Keratinocyte (primary cell): ENCODE measurements at regions not wholly inside any gene's neighbourhood (a gene's known extent, or its start where the extent isn't known, plus 50 kb on each side); places are given as distances from the start of the nearest gene placed in this dataset.

Source experiments
- DNase-seq: peaks from one replicate; pipeline ENCODE4 v3.0.0-alpha.2; 2011; ENCODE audit warnings: low read depth, missing footprints, low spot score
- FAIRE-seq: peaks from 2 replicates; lab custom pipeline; 2011; peaks lifted over from hg19 to GRCh38; lab: Jason Lieb, UNC
- H2AFZ ChIP-seq: 2 replicates; pipeline ENCODE4 v1.6.0; 2012; ENCODE audit warnings: low read length, control low read depth, inconsistent platforms; ENCODE audit not compliant: control insufficient read depth
- H3K27ac ChIP-seq: 2 replicates; pipeline ENCODE4 v1.5.1; 2011; ENCODE audit warnings: low read length; ENCODE audit not compliant: control insufficient read depth, insufficient read depth
- H3K27me3 ChIP-seq: 3 replicates; pipeline ENCODE4 v1.6.0; 2011; ENCODE audit warnings: low read length; ENCODE audit not compliant: control insufficient read depth, insufficient read depth; ENCODE audit errors: extremely low read depth
- H3K36me3 ChIP-seq, 2 experiments: 2 replicates in 1 of 2; 3 replicates in 1 of 2; pipeline ENCODE4 v1.5.1; 2011; ENCODE audit warnings: low read length in 2 of 2, mild to moderate bottlenecking in 1 of 2; ENCODE audit not compliant: control insufficient read depth in 2 of 2, insufficient read depth in 2 of 2; ENCODE audit errors: extremely low read depth in 1 of 2
- H3K4me1 ChIP-seq: 3 replicates; pipeline ENCODE4 v1.5.1; 2011; ENCODE audit warnings: low read length; ENCODE audit not compliant: control insufficient read depth, insufficient read depth; ENCODE audit errors: extremely low read depth
- H3K4me2 ChIP-seq: 3 replicates; pipeline ENCODE4 v1.6.0; 2011; ENCODE audit warnings: low read depth, low read length; ENCODE audit not compliant: control insufficient read depth, insufficient read depth; ENCODE audit errors: extremely low read depth
- H3K4me3 ChIP-seq, 3 experiments: fragments of 200-600 bp in 1 of 3; sonication (generic) in 1 of 3; 2 replicates in 2 of 3; 3 replicates in 1 of 3; pipeline ENCODE4 v1.5.1; 2011 to 2016; ENCODE audit warnings: low read length in 3 of 3, mild to moderate bottlenecking in 3 of 3, control low read depth in 2 of 3, inconsistent platforms in 1 of 3, low read depth in 1 of 3, mixed read lengths in 1 of 3, mixed run types in 1 of 3, moderate library complexity in 1 of 3; ENCODE audit not compliant: control insufficient read depth in 2 of 3, insufficient read depth in 2 of 3; ENCODE audit errors: extremely low read depth in 1 of 3
- H3K79me2 ChIP-seq: 2 replicates; pipeline ENCODE4 v1.6.0; 2012; ENCODE audit warnings: low read length; ENCODE audit not compliant: control insufficient read depth, insufficient read depth
- H3K9ac ChIP-seq: 3 replicates; pipeline ENCODE4 v1.6.0; 2011; ENCODE audit warnings: low read length; ENCODE audit not compliant: control insufficient read depth, insufficient read depth; ENCODE audit errors: extremely low read depth
- H3K9me1 ChIP-seq: 3 replicates; pipeline ENCODE4 v1.6.0; 2011; ENCODE audit warnings: low read length; ENCODE audit not compliant: control insufficient read depth, insufficient read depth; ENCODE audit errors: extremely low read depth
- H3K9me3 ChIP-seq: 2 replicates; pipeline ENCODE4 v1.5.1; 2012; ENCODE audit warnings: low read depth, low read length; ENCODE audit not compliant: control insufficient read depth
- H4K20me1 ChIP-seq: 3 replicates; pipeline ENCODE4 v1.6.0; 2011; ENCODE audit warnings: low read length; ENCODE audit not compliant: control insufficient read depth, insufficient read depth; ENCODE audit errors: extremely low read depth
- EZH2 ChIP-seq: IDR thresholded peaks from one replicate; pipeline ENCODE4 v1.6.1; 2012; ENCODE audit warnings: inconsistent platforms, mild to moderate bottlenecking, low read length, moderate library complexity
- dilution Hi-C: fragments of 300-500 bp; cut with MboI; formaldehyde crosslinking; loops from one replicate; pipeline ENCODE4 v1.7.0; 2020; ENCODE audit warnings: low sequenced_read_pairs; ENCODE audit not compliant: extremely low pct_ligation_motif_present
- TF ChIP-seq, protein P1 (sequence below), 3 experiments: IDR thresholded peaks in 1 of 3; conservative IDR thresholded peaks in 1 of 3; optimal IDR thresholded peaks in 1 of 3; 2 replicates in 2 of 3; 3 replicates in 1 of 3; pipeline versions ENCODE3 to v1.5.1; 2011; ENCODE audit warnings: low read length in 3 of 3, mild to moderate bottlenecking in 3 of 3, moderate library complexity in 2 of 3, control low read depth in 1 of 3, inconsistent platforms in 1 of 3; ENCODE audit not compliant: insufficient read depth in 2 of 3; ENCODE audit errors: extremely low read depth in 1 of 3

DNA sequence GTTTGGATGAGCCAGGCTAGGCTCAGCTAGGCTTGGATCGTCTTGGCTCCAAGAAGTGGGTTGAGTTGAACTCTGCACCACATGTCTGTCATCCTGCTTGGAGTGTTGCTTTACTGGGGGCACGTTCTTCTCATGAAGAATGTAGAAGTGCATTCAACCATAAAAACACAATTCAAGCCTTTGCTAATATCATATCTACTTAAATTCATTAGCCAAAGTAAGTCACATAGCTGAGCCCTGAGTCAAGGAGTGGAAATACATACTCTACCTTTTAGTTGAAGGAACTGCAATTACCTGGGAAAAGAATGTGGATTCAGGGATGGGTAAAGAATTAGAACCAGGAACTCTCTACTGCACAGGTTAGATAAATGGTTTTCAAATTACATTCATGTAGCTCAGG, 360.4 kb upstream of the KCNH7 start:
- Histone ChIP-seq H3K4me3 (no peak overlapping the region), H2AFZ (no peak overlapping the region), H3K4me1 (no peaks in the 10 kb centered on the region), H3K27me3 (no peaks in the 10 kb centered on the region), H3K9me1 (no peaks in the 10 kb centered on the region), H3K9ac (no peak overlapping the region), H3K4me2 (no peak overlapping the region), H3K79me2 (no peaks in the 10 kb centered on the region), H3K36me3 (no peaks in the 10 kb centered on the region), H4K20me1 (no peaks in the 10 kb centered on the region), H3K27ac (no peak overlapping the region), H3K9me3 (no peaks in the 10 kb centered on the region)
- FAIRE-seq (no peak), DNase-seq (no peak)
- dilution Hi-C loops: no loop called here
- TF ChIP-seq EZH2: no peak
- TF ChIP-seq, protein P1, sequence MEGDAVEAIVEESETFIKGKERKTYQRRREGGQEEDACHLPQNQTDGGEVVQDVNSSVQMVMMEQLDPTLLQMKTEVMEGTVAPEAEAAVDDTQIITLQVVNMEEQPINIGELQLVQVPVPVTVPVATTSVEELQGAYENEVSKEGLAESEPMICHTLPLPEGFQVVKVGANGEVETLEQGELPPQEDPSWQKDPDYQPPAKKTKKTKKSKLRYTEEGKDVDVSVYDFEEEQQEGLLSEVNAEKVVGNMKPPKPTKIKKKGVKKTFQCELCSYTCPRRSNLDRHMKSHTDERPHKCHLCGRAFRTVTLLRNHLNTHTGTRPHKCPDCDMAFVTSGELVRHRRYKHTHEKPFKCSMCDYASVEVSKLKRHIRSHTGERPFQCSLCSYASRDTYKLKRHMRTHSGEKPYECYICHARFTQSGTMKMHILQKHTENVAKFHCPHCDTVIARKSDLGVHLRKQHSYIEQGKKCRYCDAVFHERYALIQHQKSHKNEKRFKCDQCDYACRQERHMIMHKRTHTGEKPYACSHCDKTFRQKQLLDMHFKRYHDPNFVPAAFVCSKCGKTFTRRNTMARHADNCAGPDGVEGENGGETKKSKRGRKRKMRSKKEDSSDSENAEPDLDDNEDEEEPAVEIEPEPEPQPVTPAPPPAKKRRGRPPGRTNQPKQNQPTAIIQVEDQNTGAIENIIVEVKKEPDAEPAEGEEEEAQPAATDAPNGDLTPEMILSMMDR (optimal IDR thresholded peaks at IDR 0.05 in 1 of 3, IDR thresholded peaks at IDR 0.05 in 1 of 3, conservative IDR thresholded peaks at IDR 0.05 in 1 of 3; ENCODE audit: extremely low read depth in 1 of 3, insufficient read depth in 2 of 3, low read length in 3 of 3): no peak

DNA sequence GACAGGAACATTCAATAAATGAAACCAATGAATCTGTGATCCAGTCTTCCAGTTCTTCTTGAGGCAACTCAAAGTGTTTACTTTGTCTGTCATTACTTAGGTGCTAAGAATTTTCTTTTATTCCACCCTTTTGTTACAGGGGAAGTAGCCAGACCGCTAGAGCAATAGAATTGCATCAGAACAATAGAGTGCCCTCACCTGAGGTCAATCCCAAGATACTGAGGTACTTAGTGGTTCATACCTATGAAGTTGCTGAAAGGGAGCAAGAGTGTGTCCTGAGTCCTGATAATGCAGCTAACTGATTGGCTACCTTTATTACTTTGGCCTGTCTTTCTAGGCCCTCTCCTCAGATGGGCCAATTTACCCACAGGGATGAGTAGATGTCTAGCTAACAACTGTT, 359.4 kb upstream of the KCNH7 start:
- no peak overlapping the region for H3K27ac ChIP-seq
- no peaks in the 10 kb centered on the region for H4K20me1 ChIP-seq
- H3K36me3 ChIP-seq: no peaks in the 10 kb centered on the region
- no peaks in the 10 kb centered on the region for H3K4me1 ChIP-seq
- H2AFZ ChIP-seq: no peak overlapping the region
- FAIRE-seq (no peak), DNase-seq (no peak)
- H3K9me3 ChIP-seq: no peaks in the 10 kb centered on the region
- no peak for TF ChIP-seq EZH2
- TF ChIP-seq, protein P1 (optimal IDR thresholded peaks at IDR 0.05 in 1 of 3, IDR thresholded peaks at IDR 0.05 in 1 of 3, conservative IDR thresholded peaks at IDR 0.05 in 1 of 3; ENCODE audit: extremely low read depth in 1 of 3, insufficient read depth in 2 of 3, low read length in 3 of 3): no peak
- no peaks in the 10 kb centered on the region for H3K79me2 ChIP-seq
- H3K9me1 ChIP-seq: no peaks in the 10 kb centered on the region
- no peak overlapping the region for H3K9ac ChIP-seq
- dilution Hi-C loops: no loop called here
- H3K4me2 ChIP-seq: no peak overlapping the region
- H3K4me3 ChIP-seq: no peak overlapping the region
- H3K27me3 ChIP-seq: no peaks in the 10 kb centered on the region
